GM12878 (cell line): ENCODE measurements at regions not wholly inside any gene's neighbourhood (a gene's known extent, or its start where the extent isn't known, plus 50 kb on each side); places are given as distances from the start of the nearest gene placed in this dataset.

Experiments used
- ATAC-seq: fragments of 200-7000 bp; cut with Tn5 transposase; 3 replicates; pipeline ENCODE4 v1.9.1; 2020; ENCODE audit warnings: mild to moderate bottlenecking, moderate library complexity
- BruUV-seq: library from RNA; stranded (reverse); fragments of 400-500 nt; replicated peaks from 2 replicates; lab custom pipeline; 2021; lab: Mats Ljungman, UMichigan
- CTCF ChIA-PET: fragments of 300-600 bp; sonication (Branson Sonifier 250); formaldehyde crosslinking; extraction: SDS; loops from one replicate; lab custom pipeline; 2021; ENCODE audit warnings: inconsistent platforms; lab: Yijun Ruan, JAX
- POLR2A ChIA-PET: fragments of 350-600 bp; formaldehyde crosslinking; extraction: SDS; loops from one replicate; lab custom pipeline; 2021; ENCODE audit warnings: inconsistent platforms; lab: Charles Lee
- RAD21 ChIA-PET: fragments of 300-600 bp; sonication (Branson Sonifier 250); formaldehyde crosslinking; loops from one replicate; lab custom pipeline; 2023; ENCODE audit warnings: antibody characterized with exemption; ENCODE audit not compliant: unreplicated experiment; lab: Charles Lee
- SMC1A ChIA-PET: fragments of 300-600 bp; sonication (Branson Sonifier 250); formaldehyde crosslinking; loops from one replicate; lab custom pipeline; 2023; ENCODE audit not compliant: unreplicated experiment, uncharacterized antibody; lab: Charles Lee
- DNase-seq: peaks from one replicate; pipeline ENCODE4 v3.0.0-alpha.2; 2011; ENCODE audit warnings: low read depth, low spot score
- FAIRE-seq: peaks from 3 replicates; lab custom pipeline; 2011; peaks lifted over from hg19 to GRCh38; lab: Jason Lieb, UNC
- H2AFZ ChIP-seq: 2 replicates; pipeline ENCODE4 v1.6.0; 2011; ENCODE audit warnings: low read depth, low read length, control low read depth; ENCODE audit not compliant: control insufficient read depth
- H3K27ac ChIP-seq: 2 replicates; pipeline ENCODE4 v1.5.1; 2011; ENCODE audit warnings: control low read depth; ENCODE audit not compliant: control insufficient read depth, insufficient read depth
- H3K27me3 ChIP-seq, 2 experiments: replicated peaks in 1 of 2; 2 replicates each; pipeline versions ENCODE4 v1.6.0 to v1.6.1; 2011; ENCODE audit warnings: low read length in 1 of 2; ENCODE audit not compliant: control insufficient read depth in 2 of 2, insufficient read depth in 2 of 2
- H3K36me3 ChIP-seq, 2 experiments: 2 replicates each; pipeline ENCODE4 v1.5.1; 2011; ENCODE audit warnings: low read length in 1 of 2; ENCODE audit not compliant: control insufficient read depth in 2 of 2, insufficient read depth in 2 of 2
- H3K4me1 ChIP-seq: 2 replicates; pipeline ENCODE4 v1.6.1; 2011; ENCODE audit warnings: mild to moderate bottlenecking, low read length, moderate library complexity, mixed read lengths; ENCODE audit not compliant: control insufficient read depth, insufficient read depth
- H3K4me2 ChIP-seq: 2 replicates; pipeline ENCODE4 v1.6.0; 2011; ENCODE audit warnings: control low read depth; ENCODE audit not compliant: control insufficient read depth, insufficient read depth
- H3K4me3 ChIP-seq: fragments of 200-600 bp; sonication (generic); 2 replicates; pipeline ENCODE4 v1.5.1; 2016
- H3K79me2 ChIP-seq: 2 replicates; pipeline ENCODE4 v1.6.0; 2011; ENCODE audit warnings: low read length; ENCODE audit not compliant: control insufficient read depth, insufficient read depth
- H3K9ac ChIP-seq: 2 replicates; pipeline ENCODE4 v1.8.0; 2011; ENCODE audit warnings: low read length, control low read depth, mixed read lengths; ENCODE audit not compliant: control insufficient read depth, insufficient read depth
- H3K9me3 ChIP-seq: replicated peaks from 3 replicates; pipeline ENCODE4 v1.5.1; 2011; ENCODE audit warnings: mild to moderate bottlenecking, low read length; ENCODE audit not compliant: control insufficient read depth, insufficient read depth
- H4K20me1 ChIP-seq: 2 replicates; pipeline ENCODE4 v1.6.0; 2011; ENCODE audit not compliant: control insufficient read depth, insufficient read depth
- ATF3 ChIP-seq: IDR thresholded peaks from 2 replicates; pipeline ENCODE4 v1.6.1; 2011; ENCODE audit warnings: low read depth, mild to moderate bottlenecking, low read length, moderate library complexity, borderline replicate concordance; ENCODE audit errors: extremely low read depth
- CHD4 ChIP-seq: fragments of 200-600 bp; sonication (generic); IDR thresholded peaks from 2 replicates; pipeline ENCODE4 v1.6.1; 2016; ENCODE audit warnings: mild to moderate bottlenecking
- E4F1 ChIP-seq: fragments of 450-650 bp; IDR thresholded peaks from 2 replicates; pipeline ENCODE4 v1.6.1; 2018; ENCODE audit warnings: borderline replicate concordance, mild to moderate bottlenecking; ENCODE audit not compliant: partially characterized antibody
- SKIL ChIP-seq: fragments of 450-650 bp; IDR thresholded peaks from 2 replicates; pipeline ENCODE4 v1.6.1; 2017; ENCODE audit warnings: mild to moderate bottlenecking, low read depth, inconsistent platforms; ENCODE audit not compliant: poor library complexity, severe bottlenecking
- TAF1 ChIP-seq: IDR thresholded peaks from 2 replicates; pipeline ENCODE4 v1.6.1; 2011; ENCODE audit warnings: mild to moderate bottlenecking, low read depth, low read length, borderline replicate concordance
- WGBS: methylation state at CpG from one replicate; pipeline ENCODE4 v1.1.6; 2016; ENCODE audit warnings: low lambda C conversion rate; ENCODE audit not compliant: insufficient replicate concordance, insufficient coverage; ENCODE audit errors: missing lambda C conversion rate; 5-methylcytosine and 5-hydroxymethylcytosine counted together
- in situ Hi-C: fragments of 300-500 bp; cut with MboI; formaldehyde crosslinking; loops from 9 replicates; pipeline ENCODE4 v1.14.3; 2018; ENCODE audit warnings: mixed read lengths
- intact Hi-C: fragments of 100-400 bp; cut with micrococcal nuclease; formaldehyde crosslinking; loops from one replicate; pipeline ENCODE4 v1.14.2; 2022; ENCODE audit not compliant: unreplicated experiment

GRCh38 chr2:128809880-128810279, 491.2 kb upstream of the HS6ST1 start:
- Histone ChIP-seq H3K4me1 (no peaks in the 10 kb centered on the region), H3K27ac (no peak overlapping the region), H4K20me1 (no peaks in the 10 kb centered on the region), H3K4me3 (no peak overlapping the region), H3K36me3 (no peaks in the 10 kb centered on the region), H3K27me3 (no peaks in the 10 kb centered on the region), H3K4me2 (no peak overlapping the region), H3K9ac (no peak overlapping the region), H3K79me2 (no peaks in the 10 kb centered on the region), H2AFZ (no peak overlapping the region)
- FAIRE-seq (no peak), DNase-seq (no peak)
- no TSS peak for BruUV-seq
- RAD21 ChIA-PET: no interaction called here
- WGBS: 38% methylated on average over 3 of the region's 3 CpGs
- in situ Hi-C loops: no loop called here
- POLR2A ChIA-PET: no interaction called here
- TF ChIP-seq TAF1 (no peak), CHD4 (no peak), SKIL (no peak), E4F1 (no peak), ATF3 (no peak)
- TF ChIP-seq, all 136 proteins: peak for 0
- intact Hi-C loops: no loop called here
- CTCF ChIA-PET: no interaction called here
- SMC1A ChIA-PET: no interaction called here
- no peaks in the 10 kb centered on the region; the same call in 2 of the 3 replicates for H3K9me3 ChIP-seq
- ATAC-seq: no peak
